ENCODE measurements at regions not wholly inside any gene's neighbourhood (a gene's known extent, or its start where the extent isn't known, plus 50 kb on each side); places are given as distances from the start of the nearest gene placed in this dataset.

GRCh38 chr22:48452766-48453165 is 1374.9 kb downstream of the BRD1 start:
- Histone ChIP-seq H3K14ac (replicated peaks; ENCODE audit: low read depth, low read length) (no peak overlapping the region), H3K27ac (ENCODE audit: insufficient read depth, low read length) (no peak overlapping the region), H4K5ac (ENCODE audit: low read depth, low read length) (no peak overlapping the region), H2BK5ac (ENCODE audit: low read depth, low read length, poor library complexity, severe bottlenecking) (no peak overlapping the region), H3K4ac (ENCODE audit: low read depth, low read length) (no peak overlapping the region), H3K23ac (ENCODE audit: low read depth, low read length) (no peak overlapping the region), H3K56ac (ENCODE audit: extremely low read depth, insufficient read depth, low read length) (no peak overlapping the region), H2BK15ac (ENCODE audit: low read depth, low read length) (no peak overlapping the region), H4K20me1 (ENCODE audit: insufficient read depth, low read length) (no peaks in the 10 kb centered on the region), H3K9ac (ENCODE audit: low read depth, low read length) (no peak overlapping the region), H3K4me3 (ENCODE audit: insufficient read depth, low read depth, low read length) (no peak overlapping the region), H3K27me3 (ENCODE audit: control insufficient read depth, insufficient read depth, low read length) (no peaks in the 10 kb centered on the region), H4K91ac (ENCODE audit: insufficient read depth, low read depth, low read length) (no peak overlapping the region), H3K79me1 (ENCODE audit: low read depth in 1 of 2, low read length in 2 of 2) (no peaks in the 10 kb centered on the region), H3K4me1 (ENCODE audit: control insufficient read depth, insufficient read depth, low read length) (no peaks in the 10 kb centered on the region), H4K8ac (ENCODE audit: low read depth in 2 of 2, low read length in 2 of 2) (no peak overlapping the region), H2BK120ac (ENCODE audit: low read depth, low read length) (no peak overlapping the region), H3K9me1 (ENCODE audit: insufficient read depth, low read length) (no peaks in the 10 kb centered on the region), H3K36me3 (ENCODE audit: control insufficient read depth, insufficient read depth, low read length) (no peaks in the 10 kb centered on the region), H2AFZ (replicated peaks; ENCODE audit: low read length, poor library complexity) (no peak overlapping the region), H3K9me3 (ENCODE audit: control insufficient read depth, insufficient read depth, low read length) (peaks cover 49% of the 10 kb centered on the region), H3K4me2 (ENCODE audit: low read depth, low read length) (no peak overlapping the region), H2AK5ac (ENCODE audit: low read depth, low read length) (no peak overlapping the region), H2AK9ac (replicated peaks; ENCODE audit: low read depth, low read length, poor library complexity) (no peak overlapping the region), H3K18ac (ENCODE audit: low read depth, low read length) (no peak overlapping the region), H2BK20ac (ENCODE audit: low read depth, low read length) (no peak overlapping the region)
- TF ChIP-seq MAFK (IDR thresholded peaks at IDR 0.05; ENCODE audit: low read depth, low read length) = no peak
- TF ChIP-seq NFE2L2 (IDR thresholded peaks at IDR 0.05; ENCODE audit: low read depth, low read length) = no peak
- no peak for TF ChIP-seq SMC3 (IDR thresholded peaks at IDR 0.05; ENCODE audit: low read depth, low read length)
- TF ChIP-seq CEBPB (IDR thresholded peaks at IDR 0.05; ENCODE audit: low read depth, low read length) = no peak
- TF ChIP-seq POLR2A (IDR thresholded peaks at IDR 0.05; ENCODE audit: low read depth, low read length) = no peak
- no peak for TF ChIP-seq FOS (IDR thresholded peaks at IDR 0.05; ENCODE audit: low read depth, low read length)
- TF ChIP-seq, protein P1, sequence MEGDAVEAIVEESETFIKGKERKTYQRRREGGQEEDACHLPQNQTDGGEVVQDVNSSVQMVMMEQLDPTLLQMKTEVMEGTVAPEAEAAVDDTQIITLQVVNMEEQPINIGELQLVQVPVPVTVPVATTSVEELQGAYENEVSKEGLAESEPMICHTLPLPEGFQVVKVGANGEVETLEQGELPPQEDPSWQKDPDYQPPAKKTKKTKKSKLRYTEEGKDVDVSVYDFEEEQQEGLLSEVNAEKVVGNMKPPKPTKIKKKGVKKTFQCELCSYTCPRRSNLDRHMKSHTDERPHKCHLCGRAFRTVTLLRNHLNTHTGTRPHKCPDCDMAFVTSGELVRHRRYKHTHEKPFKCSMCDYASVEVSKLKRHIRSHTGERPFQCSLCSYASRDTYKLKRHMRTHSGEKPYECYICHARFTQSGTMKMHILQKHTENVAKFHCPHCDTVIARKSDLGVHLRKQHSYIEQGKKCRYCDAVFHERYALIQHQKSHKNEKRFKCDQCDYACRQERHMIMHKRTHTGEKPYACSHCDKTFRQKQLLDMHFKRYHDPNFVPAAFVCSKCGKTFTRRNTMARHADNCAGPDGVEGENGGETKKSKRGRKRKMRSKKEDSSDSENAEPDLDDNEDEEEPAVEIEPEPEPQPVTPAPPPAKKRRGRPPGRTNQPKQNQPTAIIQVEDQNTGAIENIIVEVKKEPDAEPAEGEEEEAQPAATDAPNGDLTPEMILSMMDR (conservative IDR thresholded peaks at IDR 0.05; ENCODE audit: low read depth, low read length) = no peak
- TF ChIP-seq USF2 (IDR thresholded peaks at IDR 0.05; ENCODE audit: low read depth, low read length) = no peak
- ATAC-seq (ENCODE audit: low read depth) (no peak), DNase-seq (no peak)
- 0% methylated on average over 1 of the region's 10 CpGs; no CpG with 5 or more reads in 1 of the 2 experiments for WGBS, 2 experiments (ENCODE audit: extremely low coverage in 2 of 2, insufficient read length in 1 of 2)
- ChIA-PET POLR2A (ENCODE audit: unreplicated experiment) (no interaction called here), CTCF (no interaction called here)
- intact Hi-C loops (cut with micrococcal nuclease) = no loop called here
- in situ Hi-C loops (cut with MboI; ENCODE audit: low sequenced_read_pairs) = no loop called here
- dilution Hi-C loops (cut with HindIII; ENCODE audit: low sequenced_read_pairs, unreplicated experiment) = no loop called here
- BruUV-seq (replicated peaks) = no TSS peak

All from IMR-90 (cell line).